BE2C (cell line): ENCODE measurements at regions not wholly inside any gene's neighbourhood (a gene's known extent, or its start where the extent isn't known, plus 50 kb on each side); places are given as distances from the start of the nearest gene placed in this dataset.
"Not testable (repeated sequence)": the region's sequence is repeated elsewhere in the genome, so short reads cannot be mapped to it uniquely, and the experiment has no call there.

Source experiments
- DNase-seq: peaks from one replicate; pipeline ENCODE4 v3.0.0-alpha.2; 2020
- H3K27me3 ChIP-seq: fragments of 250-450 bp; sonication (Bioruptor Pico); 2 replicates; pipeline ENCODE4 v1.5.1; 2020; ENCODE audit warnings: mild to moderate bottlenecking
- H3K36me3 ChIP-seq: fragments of 250-450 bp; sonication (Bioruptor Pico); 2 replicates; pipeline ENCODE4 v1.5.1; 2020; ENCODE audit warnings: mild to moderate bottlenecking
- H3K4me1 ChIP-seq: fragments of 250-450 bp; sonication (Bioruptor Pico); 2 replicates; pipeline ENCODE4 v1.5.1; 2020
- H3K4me3 ChIP-seq: 2 replicates; pipeline ENCODE4 v1.5.1; 2011; ENCODE audit warnings: low read depth, low read length
- H3K9me3 ChIP-seq: fragments of 250-450 bp; sonication (Bioruptor Pico); 2 replicates; pipeline ENCODE4 v1.5.1; 2020
- TF ChIP-seq, protein P1 (sequence below): IDR thresholded peaks from 2 replicates; pipeline ENCODE4 v1.5.1; 2012; ENCODE audit warnings: mild to moderate bottlenecking, low read depth, low read length

DNA sequence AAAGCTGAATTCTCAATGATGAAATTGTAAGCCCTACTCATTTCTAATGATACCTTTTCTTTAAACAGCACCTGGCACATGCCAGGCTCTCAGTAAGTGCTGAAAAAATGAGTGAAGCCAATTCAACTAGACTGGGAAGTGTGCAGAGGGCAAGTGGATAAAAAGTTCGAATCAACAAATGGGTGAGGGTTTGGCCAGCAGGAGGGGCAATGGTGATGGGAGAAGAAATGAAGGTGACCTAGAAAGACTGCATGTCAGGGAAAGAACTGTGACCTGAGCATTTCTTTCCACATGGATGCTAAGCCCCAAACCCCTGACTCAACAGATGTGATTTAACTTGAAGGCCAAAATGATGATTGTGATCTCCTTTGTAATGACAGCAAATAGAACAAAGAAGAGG, 54.6 kb downstream of the DKK1 start:
- no peaks in the 10 kb centered on the region for H3K4me1 ChIP-seq
- H3K9me3 ChIP-seq: no peaks in the 10 kb centered on the region
- no peak for DNase-seq
- H3K4me3 ChIP-seq: no peak overlapping the region
- no peaks in the 10 kb centered on the region for H3K36me3 ChIP-seq
- H3K27me3 ChIP-seq: no peaks in the 10 kb centered on the region
- TF ChIP-seq, protein P1, sequence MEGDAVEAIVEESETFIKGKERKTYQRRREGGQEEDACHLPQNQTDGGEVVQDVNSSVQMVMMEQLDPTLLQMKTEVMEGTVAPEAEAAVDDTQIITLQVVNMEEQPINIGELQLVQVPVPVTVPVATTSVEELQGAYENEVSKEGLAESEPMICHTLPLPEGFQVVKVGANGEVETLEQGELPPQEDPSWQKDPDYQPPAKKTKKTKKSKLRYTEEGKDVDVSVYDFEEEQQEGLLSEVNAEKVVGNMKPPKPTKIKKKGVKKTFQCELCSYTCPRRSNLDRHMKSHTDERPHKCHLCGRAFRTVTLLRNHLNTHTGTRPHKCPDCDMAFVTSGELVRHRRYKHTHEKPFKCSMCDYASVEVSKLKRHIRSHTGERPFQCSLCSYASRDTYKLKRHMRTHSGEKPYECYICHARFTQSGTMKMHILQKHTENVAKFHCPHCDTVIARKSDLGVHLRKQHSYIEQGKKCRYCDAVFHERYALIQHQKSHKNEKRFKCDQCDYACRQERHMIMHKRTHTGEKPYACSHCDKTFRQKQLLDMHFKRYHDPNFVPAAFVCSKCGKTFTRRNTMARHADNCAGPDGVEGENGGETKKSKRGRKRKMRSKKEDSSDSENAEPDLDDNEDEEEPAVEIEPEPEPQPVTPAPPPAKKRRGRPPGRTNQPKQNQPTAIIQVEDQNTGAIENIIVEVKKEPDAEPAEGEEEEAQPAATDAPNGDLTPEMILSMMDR: peak; percentile 18; the same call in 1 of the 2 replicates

DNA sequence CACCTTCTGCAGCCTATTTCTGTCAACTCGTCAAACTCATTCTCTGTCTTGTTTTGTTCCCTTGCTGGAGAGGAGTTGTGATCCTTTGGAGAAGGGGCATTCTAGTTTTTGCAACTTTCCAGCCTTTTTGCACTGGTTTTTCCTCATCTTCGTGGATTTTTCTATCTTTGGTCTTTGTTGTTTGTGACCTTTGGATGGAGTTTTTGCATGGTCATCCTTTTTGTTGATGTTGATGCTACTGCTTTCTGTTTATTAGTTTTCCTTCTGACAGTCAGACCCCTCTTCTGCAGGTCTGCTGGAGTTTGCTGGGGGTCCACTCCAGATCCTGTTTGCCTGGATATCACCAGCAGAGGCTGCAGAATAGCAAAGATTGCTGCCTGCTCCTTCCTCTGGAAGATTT, 60.1 kb downstream of the DKK1 start:
- not testable (repeated sequence) for H3K27me3 ChIP-seq, H3K4me3 ChIP-seq, DNase-seq, H3K4me1 ChIP-seq, H3K36me3 ChIP-seq, H3K9me3 ChIP-seq

DNA sequence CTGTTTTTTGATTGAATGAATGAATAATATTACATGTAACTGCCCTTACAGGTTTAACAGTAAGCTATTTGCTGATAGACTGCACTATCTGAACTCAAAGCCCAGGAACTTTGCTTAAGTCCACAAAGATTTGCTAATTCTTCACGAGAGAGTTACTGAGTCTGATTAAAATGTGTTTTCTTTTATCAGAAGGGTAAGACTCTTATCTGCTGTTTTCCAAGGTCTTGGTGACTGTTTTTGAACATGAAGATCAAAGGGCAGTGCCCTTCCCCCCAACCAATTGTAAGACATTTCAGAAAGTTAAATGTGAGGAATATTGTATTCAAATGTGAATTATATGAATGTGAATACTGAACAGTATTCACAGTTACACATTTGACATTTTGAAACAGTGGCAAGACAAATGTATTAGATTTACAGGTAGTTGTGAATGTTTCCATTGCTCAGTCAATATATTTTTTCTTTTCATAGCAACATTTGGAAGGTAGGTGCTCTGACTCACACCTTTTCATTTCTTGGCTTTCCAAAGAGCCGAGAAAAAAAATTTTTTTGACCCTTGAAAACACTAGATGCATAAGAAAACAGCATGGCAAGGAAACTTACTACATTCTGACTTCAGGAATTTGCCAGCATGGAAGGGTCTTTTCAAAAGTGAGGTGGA, 62.7 kb downstream of the DKK1 start:
- H3K36me3 ChIP-seq: no peaks in the 10 kb centered on the region
- TF ChIP-seq, protein P1: no peak
- no peak for DNase-seq
- no peaks in the 10 kb centered on the region; the same call in 1 of the 2 replicates for H3K9me3 ChIP-seq
- H3K4me3 ChIP-seq: no peak overlapping the region
- peaks cover 5% of the 10 kb centered on the region; the same call in 1 of the 2 replicates for H3K4me1 ChIP-seq
- no peaks in the 10 kb centered on the region for H3K27me3 ChIP-seq

DNA sequence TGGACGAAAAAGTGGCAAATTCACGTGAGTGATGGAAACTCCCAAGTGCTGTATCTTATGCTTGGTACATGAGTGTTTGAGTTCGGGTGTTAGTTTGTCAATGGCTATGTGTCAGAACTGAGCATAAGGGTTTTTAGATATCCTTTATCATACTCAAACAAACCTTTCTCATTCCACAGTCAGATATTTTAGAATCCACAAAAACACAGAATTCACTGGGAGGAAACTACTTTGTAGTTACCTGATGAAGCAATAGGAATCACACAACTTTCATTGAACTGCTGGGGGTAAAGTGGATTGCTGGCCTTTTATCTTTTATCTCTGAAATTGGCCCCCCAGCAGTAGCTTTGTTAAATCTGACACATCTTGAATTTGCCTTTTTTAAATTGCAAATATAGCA, 64.0 kb downstream of the DKK1 start:
- no peaks in the 10 kb centered on the region for H3K27me3 ChIP-seq
- no peaks in the 10 kb centered on the region; the same call in 1 of the 2 replicates for H3K9me3 ChIP-seq
- no peaks in the 10 kb centered on the region for H3K36me3 ChIP-seq
- peaks cover 14% of the 10 kb centered on the region for H3K4me1 ChIP-seq
- TF ChIP-seq, protein P1: no peak
- H3K4me3 ChIP-seq: no peak overlapping the region
- DNase-seq: no peak

DNA sequence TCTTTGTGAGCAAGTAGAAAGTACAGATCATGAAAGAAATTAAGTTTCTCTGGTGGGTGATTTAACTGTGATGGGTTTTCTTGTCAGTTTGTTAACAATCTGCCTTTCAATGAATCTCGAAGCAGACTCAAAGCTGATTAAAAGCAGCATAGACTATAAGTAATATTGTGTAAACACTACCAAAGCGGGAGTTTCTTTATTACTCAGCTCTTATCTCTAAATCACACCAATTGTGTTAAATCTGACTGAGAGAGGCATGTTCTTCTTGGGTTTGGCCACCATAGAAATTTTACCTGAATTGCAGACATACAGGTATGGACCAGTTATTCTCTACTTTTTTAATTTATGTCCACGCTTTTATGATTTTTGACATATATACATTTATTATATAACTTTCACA, 65.2 kb downstream of the DKK1 start:
- Histone ChIP-seq H3K36me3 (no peaks in the 10 kb centered on the region), H3K27me3 (no peaks in the 10 kb centered on the region), H3K9me3 (no peaks in the 10 kb centered on the region; the same call in 1 of the 2 replicates), H3K4me1 (peaks cover 14% of the 10 kb centered on the region), H3K4me3 (no peak overlapping the region)
- no peak for DNase-seq
- TF ChIP-seq, protein P1: no peak

DNA sequence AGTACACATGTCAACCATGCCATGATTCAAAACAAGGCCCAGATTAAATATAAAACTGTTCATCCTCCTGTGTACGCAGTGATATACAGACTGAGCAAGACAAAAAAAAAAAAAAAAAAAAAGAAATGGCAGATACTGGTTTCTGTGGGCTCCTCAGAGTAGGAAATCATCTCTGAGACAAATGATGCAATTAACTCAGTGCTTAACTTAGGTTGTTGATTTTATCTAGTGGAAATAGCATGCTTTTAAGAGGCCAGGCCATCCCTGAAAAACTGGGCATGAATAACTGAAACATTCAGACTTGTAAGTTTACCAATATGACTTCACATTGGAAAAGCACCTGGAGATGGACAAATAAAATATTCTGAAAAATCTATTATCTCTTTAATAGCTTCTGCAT, 69.0 kb downstream of the DKK1 start:
- Histone ChIP-seq H3K9me3 (no peaks in the 10 kb centered on the region), H3K36me3 (no peaks in the 10 kb centered on the region), H3K4me1 (peaks cover 14% of the 10 kb centered on the region), H3K27me3 (no peaks in the 10 kb centered on the region), H3K4me3 (no peak overlapping the region)
- DNase-seq: peak; percentile 7
- TF ChIP-seq, protein P1: no peak
